CD14-positive monocyte (primary cell): ENCODE measurements at regions not wholly inside any gene's neighbourhood (a gene's known extent, or its start where the extent isn't known, plus 50 kb on each side); places are given as distances from the start of the nearest gene placed in this dataset.

Source experiments
- DNase-seq, 3 donors: peaks; one replicate each; pipeline ENCODE4 v3.0.0-alpha.2; 2011 to 2022
- H2AFZ ChIP-seq: 2 replicates; pipeline ENCODE4 v1.6.0; 2012; ENCODE audit warnings: mild to moderate bottlenecking, low read depth, low read length, inconsistent platforms; ENCODE audit not compliant: insufficient read depth, poor library complexity, severe bottlenecking
- H3K27ac ChIP-seq, 2 donors: 1 replicate in 1 of 2; 2 replicates in 1 of 2; pipeline ENCODE4 v1.5.1; 2012 to 2013; ENCODE audit warnings: low read length in 2 of 2, control low read depth in 1 of 2, inconsistent platforms in 1 of 2, low read depth in 1 of 2, mild to moderate bottlenecking in 1 of 2
- H3K27me3 ChIP-seq, 2 donors: one replicate each; pipeline versions ENCODE4 v1.6.0 to v1.6.1; 2011 to 2013; ENCODE audit warnings: low read length in 2 of 2; ENCODE audit not compliant: control insufficient read depth in 2 of 2, insufficient read depth in 2 of 2
- H3K36me3 ChIP-seq, 2 donors: replicated peaks in 1 of 2; 1 replicate in 1 of 2; 2 replicates in 1 of 2; pipeline versions ENCODE4 v1.5.1 to v1.6.1; 2012 to 2013; ENCODE audit warnings: low read length in 2 of 2, control low read depth in 1 of 2, inconsistent platforms in 1 of 2, mild to moderate bottlenecking in 1 of 2; ENCODE audit not compliant: insufficient read depth in 2 of 2, control insufficient read depth in 1 of 2
- H3K4me1 ChIP-seq, 2 donors: 1 replicate in 1 of 2; 2 replicates in 1 of 2; pipeline versions ENCODE4 v1.5.1 to v1.6.1; 2012 to 2013; ENCODE audit warnings: low read length in 2 of 2, control low read depth in 1 of 2, inconsistent platforms in 1 of 2, mild to moderate bottlenecking in 1 of 2, moderate library complexity in 1 of 2; ENCODE audit not compliant: insufficient read depth in 2 of 2, control insufficient read depth in 1 of 2
- H3K4me2 ChIP-seq: replicated peaks from 2 replicates; pipeline ENCODE3; 2012; ENCODE audit warnings: low read length, moderate library complexity, mild to moderate bottlenecking; ENCODE audit not compliant: poor library complexity, severe bottlenecking; ENCODE audit errors: extremely low read depth
- H3K4me3 ChIP-seq, 3 experiments: fragments of 200-600 bp in 1 of 3; sonication (generic) in 1 of 3; replicated peaks in 1 of 3; 1 replicate in 2 of 3; 2 replicates in 1 of 3; pipeline ENCODE4 v1.5.1; 2011 to 2013; ENCODE audit warnings: low read length in 3 of 3, mild to moderate bottlenecking in 3 of 3, control low read depth in 2 of 3, low read depth in 2 of 3, inconsistent platforms in 1 of 3, moderate library complexity in 1 of 3
- H3K79me2 ChIP-seq: 2 replicates; pipeline ENCODE4 v1.6.0; 2012; ENCODE audit warnings: mild to moderate bottlenecking, control low read depth, inconsistent platforms, low read length, moderate library complexity; ENCODE audit not compliant: insufficient read depth
- H3K9ac ChIP-seq: 2 replicates; pipeline ENCODE4 v1.6.0; 2017; ENCODE audit warnings: low read length, mild to moderate bottlenecking; ENCODE audit not compliant: insufficient read depth, poor library complexity, severe bottlenecking
- H3K9me3 ChIP-seq, 2 donors: replicated peaks in 1 of 2; 1 replicate in 1 of 2; 2 replicates in 1 of 2; pipeline versions ENCODE4 v1.5.1 to v1.6.1; 2012 to 2013; ENCODE audit warnings: low read length in 2 of 2, control low read depth in 1 of 2; ENCODE audit not compliant: control insufficient read depth in 1 of 2, insufficient read depth in 1 of 2
- H4K20me1 ChIP-seq: 2 replicates; pipeline ENCODE4 v1.6.0; 2012; ENCODE audit warnings: mild to moderate bottlenecking, low read length, control low read depth, moderate library complexity; ENCODE audit not compliant: insufficient read depth
- H3K27ac Mint-ChIP-seq, 7 donors: one replicate each; pipeline ENCODE4 v1.8.0; 2020; ENCODE audit warnings: mild to moderate bottlenecking in 7 of 7, mixed read lengths in 7 of 7, moderate library complexity in 6 of 7, inconsistent platforms in 2 of 7
- H3K27me3 Mint-ChIP-seq, 3 donors: one replicate each; pipeline ENCODE4 v1.8.0; 2021 to 2022; ENCODE audit warnings: low read depth in 3 of 3, mild to moderate bottlenecking in 3 of 3, mixed read lengths in 3 of 3, moderate library complexity in 3 of 3, inconsistent platforms in 1 of 3
- H3K36me3 Mint-ChIP-seq, 2 donors: one replicate each; pipeline ENCODE4 v1.8.0; 2020; ENCODE audit warnings: mixed read lengths in 2 of 2, inconsistent platforms in 1 of 2, mild to moderate bottlenecking in 1 of 2
- H3K4me1 Mint-ChIP-seq: one replicate; pipeline ENCODE4 v1.8.0; 2020; ENCODE audit warnings: mild to moderate bottlenecking, mixed read lengths
- H3K4me3 Mint-ChIP-seq, 2 donors: one replicate each; pipeline ENCODE4 v1.8.0; 2020; ENCODE audit warnings: mild to moderate bottlenecking in 2 of 2, mixed read lengths in 2 of 2, moderate library complexity in 1 of 2
- H3K9me3 Mint-ChIP-seq, 7 donors: one replicate each; pipeline ENCODE4 v1.8.0; 2020 to 2022; ENCODE audit warnings: mixed read lengths in 7 of 7, mild to moderate bottlenecking in 6 of 7, moderate library complexity in 6 of 7, inconsistent platforms in 2 of 7
- WGBS: methylation state at CpG from one replicate; pipeline ENCODE4 v1.1.5; 2013; ENCODE audit warnings: missing lambda C conversion rate; ENCODE audit not compliant: insufficient coverage; 5-methylcytosine and 5-hydroxymethylcytosine counted together
- intact Hi-C, 2 donors: fragments of 100-400 bp; cut with micrococcal nuclease; formaldehyde crosslinking; loops; one replicate each; pipeline versions ENCODE4 v1.15.0 to v1.15.1; 2023
- TF ChIP-seq, protein P1 (sequence below): fragments of 200-600 bp; IDR thresholded peaks from one replicate; pipeline ENCODE4 v1.8.0; 2022; ENCODE audit warnings: antibody characterized with exemption, mild to moderate bottlenecking

DNA sequence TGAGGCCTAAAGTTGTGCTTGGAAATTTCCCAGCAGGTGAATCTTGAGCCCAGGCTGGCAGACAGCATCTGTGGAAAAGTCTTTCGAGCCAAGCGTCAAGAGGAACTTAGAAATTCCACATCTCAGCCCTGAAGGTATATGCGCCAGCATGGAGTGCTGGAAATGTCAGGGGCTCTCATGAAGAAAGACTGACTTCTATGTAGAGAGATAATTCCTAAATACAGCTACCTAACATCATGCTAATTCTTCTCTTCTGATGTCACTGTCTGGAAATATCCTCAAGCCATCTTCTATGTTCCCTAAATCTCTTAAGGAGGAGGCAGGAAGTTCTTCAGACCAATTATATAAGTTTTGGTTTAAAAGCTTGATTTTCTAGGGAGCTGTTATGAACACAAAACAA is 492.4 kb upstream of the MARCKS start:
- Histone ChIP-seq H3K9ac (no peak overlapping the region), H3K4me1 (no peaks in the 10 kb centered on the region), H4K20me1 (no peaks in the 10 kb centered on the region), H3K4me3 (no peak overlapping the region), H3K36me3 (no peaks in the 10 kb centered on the region), H3K79me2 (no peaks in the 10 kb centered on the region), H3K27me3 (no peaks in the 10 kb centered on the region), H3K4me2 (no peak overlapping the region), H3K9me3 (no peaks in the 10 kb centered on the region), H2AFZ (no peak overlapping the region), H3K27ac (no peak overlapping the region)
- TF ChIP-seq, protein P1, sequence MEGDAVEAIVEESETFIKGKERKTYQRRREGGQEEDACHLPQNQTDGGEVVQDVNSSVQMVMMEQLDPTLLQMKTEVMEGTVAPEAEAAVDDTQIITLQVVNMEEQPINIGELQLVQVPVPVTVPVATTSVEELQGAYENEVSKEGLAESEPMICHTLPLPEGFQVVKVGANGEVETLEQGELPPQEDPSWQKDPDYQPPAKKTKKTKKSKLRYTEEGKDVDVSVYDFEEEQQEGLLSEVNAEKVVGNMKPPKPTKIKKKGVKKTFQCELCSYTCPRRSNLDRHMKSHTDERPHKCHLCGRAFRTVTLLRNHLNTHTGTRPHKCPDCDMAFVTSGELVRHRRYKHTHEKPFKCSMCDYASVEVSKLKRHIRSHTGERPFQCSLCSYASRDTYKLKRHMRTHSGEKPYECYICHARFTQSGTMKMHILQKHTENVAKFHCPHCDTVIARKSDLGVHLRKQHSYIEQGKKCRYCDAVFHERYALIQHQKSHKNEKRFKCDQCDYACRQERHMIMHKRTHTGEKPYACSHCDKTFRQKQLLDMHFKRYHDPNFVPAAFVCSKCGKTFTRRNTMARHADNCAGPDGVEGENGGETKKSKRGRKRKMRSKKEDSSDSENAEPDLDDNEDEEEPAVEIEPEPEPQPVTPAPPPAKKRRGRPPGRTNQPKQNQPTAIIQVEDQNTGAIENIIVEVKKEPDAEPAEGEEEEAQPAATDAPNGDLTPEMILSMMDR = no peak
- Mint-ChIP-seq H3K36me3 (no peaks in the 10 kb centered on the region), H3K9me3 (peaks cover 0 to 3% (median 0%) of the 10 kb centered on the region in 7 donors), H3K27me3 (peaks cover 0 to 3% (median 0%) of the 10 kb centered on the region in 3 donors), H3K27ac (no peak overlapping the region), H3K4me1 (no peaks in the 10 kb centered on the region), H3K4me3 (no peak overlapping the region)
- WGBS = no CpG with 5 or more reads among the region's 3 CpGs
- intact Hi-C loops = no loop called here
- DNase-seq = no peak

DNA sequence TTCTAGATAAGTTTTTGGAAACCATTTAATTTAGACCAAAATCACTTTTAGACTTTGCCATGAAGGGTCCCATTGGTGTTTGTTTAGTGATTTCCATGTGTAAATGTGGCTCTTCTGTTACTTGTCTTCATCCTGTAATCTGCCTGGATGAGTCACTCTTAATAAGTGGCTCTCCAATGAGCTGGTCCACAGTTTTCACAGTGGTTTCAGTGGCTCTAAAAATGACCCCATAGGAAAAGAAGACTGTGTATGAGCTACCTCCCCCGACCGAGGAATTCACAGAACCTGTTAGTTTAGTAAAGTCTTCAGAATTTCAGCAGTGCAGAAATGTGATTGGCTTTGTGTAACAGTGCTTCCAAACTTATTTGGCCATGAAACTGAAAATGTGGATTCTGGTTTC is 492.0 kb upstream of the MARCKS start:
- no peaks in the 10 kb centered on the region for H3K27me3 ChIP-seq
- intact Hi-C loops = no loop called here
- no peaks in the 10 kb centered on the region for H3K4me1 ChIP-seq
- no peak for DNase-seq
- no peak overlapping the region for H3K4me2 ChIP-seq
- H3K9me3 ChIP-seq = no peaks in the 10 kb centered on the region
- no peak overlapping the region for H3K4me3 ChIP-seq
- Mint-ChIP-seq H3K27me3 (peaks cover 0 to 3% (median 0%) of the 10 kb centered on the region in 3 donors), H3K36me3 (no peaks in the 10 kb centered on the region), H3K4me1 (no peaks in the 10 kb centered on the region), H3K27ac (no peak overlapping the region), H3K4me3 (no peak overlapping the region), H3K9me3 (peaks cover 0 to 3% (median 0%) of the 10 kb centered on the region in 7 donors)
- WGBS = no CpG with 5 or more reads among the region's 2 CpGs
- H3K36me3 ChIP-seq = no peaks in the 10 kb centered on the region
- no peak overlapping the region for H3K27ac ChIP-seq
- no peaks in the 10 kb centered on the region for H3K79me2 ChIP-seq
- H2AFZ ChIP-seq = no peak overlapping the region
- TF ChIP-seq, protein P1 = no peak
- no peaks in the 10 kb centered on the region for H4K20me1 ChIP-seq
- no peak overlapping the region for H3K9ac ChIP-seq
